ENCODE measurements at regions not wholly inside any gene's neighbourhood (a gene's known extent, or its start where the extent isn't known, plus 50 kb on each side); places are given as distances from the start of the nearest gene placed in this dataset.
A peak's percentile ranks its signal among the peaks of the same experiment; 100 is the strongest.

GRCh38 chr10:15440204-15440711, 69.2 kb upstream of the FAM171A1 start:
- TF ChIP-seq, protein P1, sequence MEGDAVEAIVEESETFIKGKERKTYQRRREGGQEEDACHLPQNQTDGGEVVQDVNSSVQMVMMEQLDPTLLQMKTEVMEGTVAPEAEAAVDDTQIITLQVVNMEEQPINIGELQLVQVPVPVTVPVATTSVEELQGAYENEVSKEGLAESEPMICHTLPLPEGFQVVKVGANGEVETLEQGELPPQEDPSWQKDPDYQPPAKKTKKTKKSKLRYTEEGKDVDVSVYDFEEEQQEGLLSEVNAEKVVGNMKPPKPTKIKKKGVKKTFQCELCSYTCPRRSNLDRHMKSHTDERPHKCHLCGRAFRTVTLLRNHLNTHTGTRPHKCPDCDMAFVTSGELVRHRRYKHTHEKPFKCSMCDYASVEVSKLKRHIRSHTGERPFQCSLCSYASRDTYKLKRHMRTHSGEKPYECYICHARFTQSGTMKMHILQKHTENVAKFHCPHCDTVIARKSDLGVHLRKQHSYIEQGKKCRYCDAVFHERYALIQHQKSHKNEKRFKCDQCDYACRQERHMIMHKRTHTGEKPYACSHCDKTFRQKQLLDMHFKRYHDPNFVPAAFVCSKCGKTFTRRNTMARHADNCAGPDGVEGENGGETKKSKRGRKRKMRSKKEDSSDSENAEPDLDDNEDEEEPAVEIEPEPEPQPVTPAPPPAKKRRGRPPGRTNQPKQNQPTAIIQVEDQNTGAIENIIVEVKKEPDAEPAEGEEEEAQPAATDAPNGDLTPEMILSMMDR (IDR thresholded peaks at IDR 0.05) = no peak

DNA sequence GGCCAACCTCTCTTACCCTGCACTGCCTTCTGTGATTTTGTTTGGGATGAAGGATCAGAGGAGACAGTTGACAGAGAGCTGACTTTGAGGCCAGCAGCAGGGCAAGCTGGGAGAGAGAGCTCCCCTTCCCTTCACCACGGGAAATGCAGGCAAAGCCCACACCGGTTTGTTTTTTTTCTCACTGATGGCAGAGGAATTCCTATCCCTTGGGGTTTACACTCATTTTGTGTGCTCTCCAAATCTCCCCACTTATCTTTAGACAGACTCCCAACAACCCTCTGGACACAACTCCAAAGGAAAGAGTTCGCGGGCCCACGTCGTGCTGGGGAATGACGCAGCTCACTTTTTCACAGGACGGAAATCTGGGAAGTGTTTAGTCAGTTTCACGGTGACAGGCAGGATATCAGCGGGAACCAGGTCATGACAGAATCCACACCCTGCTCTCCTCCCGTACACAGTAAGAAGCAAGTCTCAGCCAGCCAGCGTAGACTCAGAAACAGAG, 68.3 kb upstream of the FAM171A1 start:
- TF ChIP-seq, protein P1 (IDR thresholded peaks at IDR 0.05) = no peak

DNA sequence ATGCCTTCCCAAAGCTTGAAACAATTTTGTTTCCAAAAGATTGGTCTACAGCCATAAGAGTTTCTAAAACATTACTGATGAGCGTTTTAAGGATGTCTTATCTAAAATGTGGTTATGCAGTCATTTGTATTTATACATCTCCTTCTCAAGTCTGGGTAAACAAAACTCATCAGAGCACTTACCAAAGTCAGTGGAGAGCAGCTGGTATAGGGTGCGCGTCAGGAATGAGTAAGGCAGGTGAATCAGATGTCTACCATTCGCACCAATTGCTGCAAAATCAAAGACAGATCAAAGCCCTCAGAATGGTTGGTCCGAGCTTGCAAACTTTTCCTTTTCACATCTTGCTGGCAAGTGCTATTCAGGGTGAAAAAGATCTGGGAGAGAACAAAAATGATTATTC, 65.6 kb upstream of the FAM171A1 start:
- TF ChIP-seq, protein P1 (IDR thresholded peaks at IDR 0.05) = no peak

GRCh38 chr10:15433850-15434537, 62.9 kb upstream of the FAM171A1 start:
- TF ChIP-seq, protein P1 (IDR thresholded peaks at IDR 0.05) = peak; percentile 65

DNA sequence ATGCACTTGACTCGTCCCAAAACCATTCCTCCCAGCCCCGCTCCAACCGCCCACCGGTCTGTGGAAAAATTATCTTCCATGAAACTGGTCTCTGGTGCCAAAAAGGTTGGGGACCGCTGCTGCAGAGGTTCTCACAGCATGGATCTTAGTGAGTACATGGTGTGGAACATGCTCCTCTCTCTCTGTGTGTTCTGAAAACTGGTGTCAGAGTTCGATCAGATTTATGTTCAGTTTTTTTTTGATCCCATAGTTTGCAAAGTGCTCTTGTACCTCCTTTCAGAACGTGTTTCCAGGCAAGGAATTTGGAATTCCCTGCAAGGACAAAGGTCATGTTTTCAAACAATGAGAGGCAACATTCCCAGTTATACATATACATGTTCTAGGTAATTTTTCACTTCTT, 61.2 kb upstream of the FAM171A1 start:
- TF ChIP-seq, protein P1 (IDR thresholded peaks at IDR 0.05) = no peak

DNA sequence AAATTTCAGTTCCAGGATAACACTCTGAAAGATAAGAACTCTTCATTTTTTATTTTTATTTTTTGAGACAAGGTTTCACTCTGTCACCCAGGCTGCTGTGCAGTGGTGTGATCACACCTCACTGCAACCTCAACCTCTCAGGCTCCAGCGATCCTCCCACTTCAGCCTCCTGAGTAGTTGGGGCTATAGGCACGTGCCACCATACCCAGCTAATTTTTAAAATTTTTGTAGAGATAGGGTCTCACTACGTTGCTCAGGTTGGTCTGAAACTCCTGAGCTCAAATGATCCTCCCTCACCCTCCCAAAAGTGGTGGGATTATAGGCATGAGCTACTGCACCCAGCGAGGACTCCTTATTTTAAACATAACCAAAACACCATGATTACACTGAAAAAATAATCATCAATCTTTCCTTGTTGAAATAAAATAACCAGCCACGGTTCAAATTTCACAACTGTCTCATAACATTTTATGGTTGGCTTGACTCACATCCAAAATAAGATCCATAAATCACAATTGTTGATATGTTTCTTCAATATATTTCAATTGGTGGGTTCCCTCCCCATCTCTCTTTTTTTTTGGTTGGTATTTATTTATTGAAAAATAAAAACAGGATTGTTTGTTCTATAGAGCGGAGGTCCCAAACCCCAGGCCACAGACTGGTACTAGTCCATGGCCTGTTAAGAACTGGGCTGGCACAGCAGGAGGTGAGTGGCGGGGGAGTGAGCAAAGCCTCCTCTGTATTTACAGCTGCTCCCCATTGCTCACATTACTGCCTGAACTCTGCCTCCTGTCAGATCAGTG, 60.1 kb upstream of the FAM171A1 start:
- TF ChIP-seq, protein P1 (IDR thresholded peaks at IDR 0.05) = no peak

- TF ChIP-seq, protein P1 (IDR thresholded peaks at IDR 0.05) = no peak
Observed at GRCh38 chr10:15428681-15429080, 57.6 kb upstream of the FAM171A1 start.
